HepG2 (cell line): ENCODE measurements at regions not wholly inside any gene's neighbourhood (a gene's known extent, or its start where the extent isn't known, plus 50 kb on each side); places are given as distances from the start of the nearest gene placed in this dataset.

Experiments
- ATAC-seq: fragments of 200-7000 bp; cut with Tn5 transposase; 3 replicates; pipeline ENCODE4 v1.9.1; 2020; ENCODE audit warnings: mild to moderate bottlenecking, moderate library complexity
- BruUV-seq: library from RNA; stranded (reverse); fragments of 400-500 nt; replicated peaks from 2 replicates; lab custom pipeline; 2021; lab: Mats Ljungman, UMichigan
- CTCF ChIA-PET: fragments of 300-600 bp; formaldehyde crosslinking; extraction: SDS; loops from one replicate; lab custom pipeline; 2021; ENCODE audit warnings: low total read pairs, inconsistent platforms, low intra/inter-chr PET ratio; lab: Yijun Ruan, JAX
- POLR2A ChIA-PET: fragments of 350-600 bp; sonication (Branson Sonifier 250); formaldehyde crosslinking; loops from one replicate; lab custom pipeline; 2020; ENCODE audit warnings: antibody characterized with exemption, inconsistent platforms; lab: Yijun Ruan, JAX
- DNase-seq: peaks from one replicate; pipeline ENCODE4 v3.0.0-alpha.2; 2015; ENCODE audit warnings: low spot score
- FAIRE-seq: peaks from 3 replicates; lab custom pipeline; 2011; peaks lifted over from hg19 to GRCh38; lab: Jason Lieb, UNC
- H2AFZ ChIP-seq: one replicate; pipeline ENCODE4 v1.6.1; 2011; ENCODE audit warnings: low read length, inconsistent platforms
- H3K27ac ChIP-seq: fragments of 300-600 bp; 3 replicates; pipeline ENCODE4 v1.8.0; 2011; ENCODE audit warnings: mixed run types, mild to moderate bottlenecking, mixed read lengths, low read length, inconsistent platforms; ENCODE audit not compliant: insufficient read depth; ENCODE audit errors: extremely low read length
- H3K27me3 ChIP-seq, 2 experiments: fragments of 200-600 bp in 1 of 2; 2 replicates in 1 of 2; 3 replicates in 1 of 2; pipeline versions ENCODE4 v1.6.0 to v1.8.0; 2011; ENCODE audit warnings: low read length in 2 of 2, mild to moderate bottlenecking in 2 of 2, moderate library complexity in 2 of 2, inconsistent platforms in 1 of 2; ENCODE audit not compliant: insufficient read depth in 2 of 2, control insufficient read depth in 1 of 2
- H3K36me3 ChIP-seq, 2 experiments: fragments of 200-600 bp in 1 of 2; replicated peaks in 1 of 2; 2 replicates in 1 of 2; 3 replicates in 1 of 2; pipeline versions ENCODE4 v1.5.1 to v1.8.0; 2011; ENCODE audit warnings: low read length in 2 of 2, inconsistent platforms in 1 of 2; ENCODE audit not compliant: insufficient read depth in 2 of 2, control insufficient read depth in 1 of 2
- H3K4me1 ChIP-seq: 2 replicates; pipeline ENCODE4 v1.5.1; 2012; ENCODE audit warnings: low read length, inconsistent platforms; ENCODE audit not compliant: insufficient read depth
- H3K4me2 ChIP-seq: 2 replicates; pipeline ENCODE4 v1.6.0; 2011; ENCODE audit warnings: low read depth, low read length, inconsistent platforms
- H3K4me3 ChIP-seq, 3 experiments: fragments of 200-600 bp in 1 of 3; sonication (generic), shearing (Covaris generic) in 1 of 3; replicated peaks in 1 of 3; 2 replicates each; pipeline ENCODE4 v1.5.1; 2011 to 2016; ENCODE audit warnings: low read length in 3 of 3, inconsistent platforms in 2 of 3, low read depth in 2 of 3, mild to moderate bottlenecking in 2 of 3, control low read depth in 1 of 3, mixed read lengths in 1 of 3; ENCODE audit not compliant: insufficient read depth in 1 of 3
- H3K79me2 ChIP-seq: one replicate; pipeline ENCODE4 v1.6.1; 2011; ENCODE audit warnings: low read length, inconsistent platforms; ENCODE audit not compliant: insufficient read depth
- H3K9ac ChIP-seq: 2 replicates; pipeline ENCODE4 v1.6.0; 2011; ENCODE audit warnings: mild to moderate bottlenecking, low read depth, low read length, inconsistent platforms; ENCODE audit not compliant: insufficient read depth
- H3K9me3 ChIP-seq: 2 replicates; pipeline ENCODE4 v1.5.1; 2012; ENCODE audit warnings: mild to moderate bottlenecking, low read length
- H4K20me1 ChIP-seq: 2 replicates; pipeline ENCODE4 v1.6.0; 2011; ENCODE audit warnings: inconsistent platforms, mild to moderate bottlenecking, low read length, moderate library complexity; ENCODE audit not compliant: insufficient read depth
- ARNT ChIP-seq: fragments of 450-650 bp; IDR thresholded peaks from 2 replicates; pipeline ENCODE4 v1.6.1; 2017
- ETV6 ChIP-seq: sonication (generic); formaldehyde crosslinking; conservative IDR thresholded peaks from 2 replicates; pipeline ENCODE4 v1.4.0; 2020; ENCODE audit warnings: missing genetic modification reagents
- HOMEZ ChIP-seq: IDR thresholded peaks from 2 replicates; pipeline ENCODE4 v1.6.1; 2016; ENCODE audit warnings: low read depth
- HOXA9 ChIP-seq: sonication (generic); formaldehyde crosslinking; IDR thresholded peaks from 2 replicates; pipeline ENCODE4 v1.8.1; 2022; ENCODE audit warnings: missing genetic modification reagents, mild to moderate bottlenecking, moderate library complexity, borderline replicate concordance
- LCORL ChIP-seq, 2 experiments: fragments of 450-650 bp in 1 of 2; sonication (generic) in 1 of 2; formaldehyde crosslinking in 1 of 2; IDR thresholded peaks; 2 replicates each; pipeline versions ENCODE4 v1.5.0 to v1.6.1; 2017 to 2020; ENCODE audit warnings: antibody characterized with exemption in 1 of 2, missing genetic modification reagents in 1 of 2
- MAFF ChIP-seq: IDR thresholded peaks from 2 replicates; pipeline ENCODE4 v1.6.1; 2011; ENCODE audit warnings: low read depth, low read length, improper control_type of control experiment
- MAFK ChIP-seq, 2 experiments: IDR thresholded peaks in 1 of 2; conservative IDR thresholded peaks in 1 of 2; 2 replicates each; pipeline ENCODE4 v1.6.1; 2011; ENCODE audit warnings: improper control_type of control experiment in 2 of 2, low read length in 2 of 2
- SPEN ChIP-seq: sonication (generic); formaldehyde crosslinking; IDR thresholded peaks from 2 replicates; pipeline ENCODE4 v1.5.1; 2020; ENCODE audit warnings: low read depth, mild to moderate bottlenecking, missing genetic modification reagents
- ZNF34 ChIP-seq: sonication (generic); formaldehyde crosslinking; IDR thresholded peaks from 2 replicates; pipeline ENCODE4 v1.4.0; 2020; ENCODE audit warnings: mild to moderate bottlenecking, missing genetic modification reagents, borderline replicate concordance
- ZNF44 ChIP-seq: sonication (generic); formaldehyde crosslinking; IDR thresholded peaks from 2 replicates; pipeline ENCODE4 v1.5.1; 2020; ENCODE audit warnings: mild to moderate bottlenecking, missing genetic modification reagents
- WGBS: methylation state at CpG from one replicate; pipeline ENCODE4 v1.1.6; 2017; ENCODE audit warnings: low lambda C conversion rate; 5-methylcytosine and 5-hydroxymethylcytosine counted together
- in situ Hi-C: cut with HindIII; loops from 2 replicates; pipeline ENCODE4 v1.10.0; 2017; ENCODE audit warnings: low pct_unique_long_range_greater_than_20kb; ENCODE audit not compliant: extremely low pct_ligation_motif_present
- intact Hi-C: fragments of 100-400 bp; cut with micrococcal nuclease; formaldehyde crosslinking; loops from one replicate; pipeline ENCODE4 v1.10.0; 2022; ENCODE audit not compliant: unreplicated experiment
- TF ChIP-seq, protein P1 (sequence below): sonication (generic); formaldehyde crosslinking; IDR thresholded peaks from 2 replicates; pipeline ENCODE4 v1.4.0; 2020; ENCODE audit warnings: missing genetic modification reagents, borderline replicate concordance
- TF ChIP-seq, protein P2 (sequence below): sonication (generic); formaldehyde crosslinking; IDR thresholded peaks from 2 replicates; pipeline ENCODE4 v1.8.0; 2022; ENCODE audit warnings: mild to moderate bottlenecking, missing genetic modification reagents; ENCODE audit not compliant: insufficient replicate concordance

DNA sequence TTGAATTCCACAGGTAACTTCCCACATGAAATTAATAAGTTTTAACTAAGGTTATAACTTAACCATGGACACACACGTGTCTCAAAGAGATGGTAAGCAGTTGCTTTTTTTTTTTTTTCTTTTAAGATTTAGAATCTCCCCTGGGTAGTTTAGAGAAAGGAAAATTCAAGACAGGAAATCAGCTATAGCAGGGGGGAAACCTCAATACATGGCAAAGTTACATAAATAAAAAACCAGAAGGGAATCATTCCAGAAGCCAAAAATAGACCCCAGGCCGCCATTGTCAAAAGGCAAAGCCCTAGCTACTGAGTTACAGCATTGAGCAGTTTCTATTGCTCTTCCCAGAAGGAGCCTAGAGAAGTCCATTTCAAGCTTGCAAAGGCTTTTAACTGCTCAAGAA, 91.5 kb upstream of the ZNF236 start:
- no peak overlapping the region for H3K9ac ChIP-seq
- POLR2A ChIA-PET, result no interaction called here
- intact Hi-C loops (no loop called here), in situ Hi-C loops (no loop called here)
- H3K4me1 ChIP-seq, result no peaks in the 10 kb centered on the region
- FAIRE-seq (no peak), ATAC-seq (no peak), DNase-seq (no peak)
- no peak overlapping the region for H3K4me2 ChIP-seq
- no peaks in the 10 kb centered on the region for H3K9me3 ChIP-seq
- no peaks in the 10 kb centered on the region for H3K79me2 ChIP-seq
- H3K4me3 ChIP-seq, result no peak overlapping the region
- H3K27me3 ChIP-seq, result peaks cover 1 to 20% of the 10 kb centered on the region in 2 experiments; a peak in 1 of 5 replicates
- CTCF ChIA-PET, result no interaction called here
- TF ChIP-seq ZNF34 (CRISPR knock-in tag), result no peak
- no peak for TF ChIP-seq LCORL (IDR thresholded peaks at IDR 0.05)
- no peak for TF ChIP-seq LCORL (CRISPR knock-in tag; IDR thresholded peaks at IDR 0.05)
- no peak for TF ChIP-seq ZNF44 (CRISPR knock-in tag)
- no peak for TF ChIP-seq ETV6 (CRISPR knock-in tag)
- no peak overlapping the region for H2AFZ ChIP-seq
- no peak overlapping the region for H3K27ac ChIP-seq
- no peaks in the 10 kb centered on the region for H4K20me1 ChIP-seq
- WGBS, result 3% methylated on average over 2 of the region's 2 CpGs
- BruUV-seq, result no TSS peak
- H3K36me3 ChIP-seq, result no peaks in the 10 kb centered on the region

DNA sequence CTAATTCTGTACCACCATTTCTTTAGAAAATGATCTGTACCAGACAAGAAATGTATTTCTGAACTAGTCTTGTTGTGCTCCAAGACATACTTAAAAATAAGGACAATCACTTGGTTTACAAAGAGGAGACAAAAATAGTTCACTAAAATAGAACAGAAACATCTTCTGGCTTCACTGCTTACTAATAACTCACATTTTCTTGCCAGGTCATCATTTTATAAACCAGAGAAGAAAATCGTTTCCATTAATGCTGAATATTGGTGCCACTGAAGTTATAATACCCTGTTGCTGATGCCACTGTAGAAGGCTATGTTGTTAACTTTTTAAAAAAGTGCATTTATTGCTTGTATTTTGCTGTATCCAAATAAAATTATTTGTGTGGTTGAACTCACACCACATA, 94.8 kb upstream of the ZNF236 start:
- WGBS, result 0% methylated on average over 1 of the region's 1 CpG
- in situ Hi-C loops, result no loop called here
- Histone ChIP-seq H3K9ac (no peak overlapping the region), H3K27me3 (peaks cover 1 to 13% of the 10 kb centered on the region in 2 experiments; a peak in 3 of 5 replicates), H3K4me1 (no peaks in the 10 kb centered on the region), H3K4me3 (no peak overlapping the region), H3K36me3 (no peaks in the 10 kb centered on the region), H2AFZ (no peak overlapping the region), H3K4me2 (no peak overlapping the region), H3K79me2 (no peaks in the 10 kb centered on the region), H3K27ac (no peak overlapping the region), H4K20me1 (no peaks in the 10 kb centered on the region), H3K9me3 (no peaks in the 10 kb centered on the region)
- POLR2A ChIA-PET, result no interaction called here
- ATAC-seq (no peak), FAIRE-seq (no peak), DNase-seq (no peak)
- intact Hi-C loops, result no loop called here
- CTCF ChIA-PET, result no interaction called here
- no TSS peak for BruUV-seq
- TF ChIP-seq HOMEZ (CRISPR knock-in tag), result no peak
- TF ChIP-seq MAFF, result peak; percentile 80
- no peak for TF ChIP-seq HOXA9 (CRISPR knock-in tag)
- TF ChIP-seq SPEN (CRISPR knock-in tag), result no peak
- peak; percentile 76 to 84 for TF ChIP-seq MAFK (conservative IDR thresholded peaks at IDR 0.05 in 1 of 2, IDR thresholded peaks at IDR 0.05 in 1 of 2; ENCODE audit: low read length in 2 of 2)
- TF ChIP-seq ARNT, result no peak
- TF ChIP-seq, protein P1, sequence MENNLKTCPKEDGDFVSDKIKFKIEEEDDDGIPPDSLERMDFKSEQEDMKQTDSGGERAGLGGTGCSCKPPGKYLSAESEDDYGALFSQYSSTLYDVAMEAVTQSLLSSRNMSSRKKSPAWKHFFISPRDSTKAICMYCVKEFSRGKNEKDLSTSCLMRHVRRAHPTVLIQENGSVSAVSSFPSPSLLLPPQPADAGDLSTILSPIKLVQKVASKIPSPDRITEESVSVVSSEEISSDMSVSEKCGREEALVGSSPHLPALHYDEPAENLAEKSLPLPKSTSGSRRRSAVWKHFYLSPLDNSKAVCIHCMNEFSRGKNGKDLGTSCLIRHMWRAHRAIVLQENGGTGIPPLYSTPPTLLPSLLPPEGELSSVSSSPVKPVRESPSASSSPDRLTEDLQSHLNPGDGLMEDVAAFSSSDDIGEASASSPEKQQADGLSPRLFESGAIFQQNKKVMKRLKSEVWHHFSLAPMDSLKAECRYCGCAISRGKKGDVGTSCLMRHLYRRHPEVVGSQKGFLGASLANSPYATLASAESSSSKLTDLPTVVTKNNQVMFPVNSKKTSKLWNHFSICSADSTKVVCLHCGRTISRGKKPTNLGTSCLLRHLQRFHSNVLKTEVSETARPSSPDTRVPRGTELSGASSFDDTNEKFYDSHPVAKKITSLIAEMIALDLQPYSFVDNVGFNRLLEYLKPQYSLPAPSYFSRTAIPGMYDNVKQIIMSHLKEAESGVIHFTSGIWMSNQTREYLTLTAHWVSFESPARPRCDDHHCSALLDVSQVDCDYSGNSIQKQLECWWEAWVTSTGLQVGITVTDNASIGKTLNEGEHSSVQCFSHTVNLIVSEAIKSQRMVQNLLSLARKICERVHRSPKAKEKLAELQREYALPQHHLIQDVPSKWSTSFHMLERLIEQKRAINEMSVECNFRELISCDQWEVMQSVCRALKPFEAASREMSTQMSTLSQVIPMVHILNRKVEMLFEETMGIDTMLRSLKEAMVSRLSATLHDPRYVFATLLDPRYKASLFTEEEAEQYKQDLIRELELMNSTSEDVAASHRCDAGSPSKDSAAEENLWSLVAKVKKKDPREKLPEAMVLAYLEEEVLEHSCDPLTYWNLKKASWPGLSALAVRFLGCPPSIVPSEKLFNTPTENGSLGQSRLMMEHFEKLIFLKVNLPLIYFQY (CRISPR knock-in tag), result no peak
- TF ChIP-seq, protein P2, sequence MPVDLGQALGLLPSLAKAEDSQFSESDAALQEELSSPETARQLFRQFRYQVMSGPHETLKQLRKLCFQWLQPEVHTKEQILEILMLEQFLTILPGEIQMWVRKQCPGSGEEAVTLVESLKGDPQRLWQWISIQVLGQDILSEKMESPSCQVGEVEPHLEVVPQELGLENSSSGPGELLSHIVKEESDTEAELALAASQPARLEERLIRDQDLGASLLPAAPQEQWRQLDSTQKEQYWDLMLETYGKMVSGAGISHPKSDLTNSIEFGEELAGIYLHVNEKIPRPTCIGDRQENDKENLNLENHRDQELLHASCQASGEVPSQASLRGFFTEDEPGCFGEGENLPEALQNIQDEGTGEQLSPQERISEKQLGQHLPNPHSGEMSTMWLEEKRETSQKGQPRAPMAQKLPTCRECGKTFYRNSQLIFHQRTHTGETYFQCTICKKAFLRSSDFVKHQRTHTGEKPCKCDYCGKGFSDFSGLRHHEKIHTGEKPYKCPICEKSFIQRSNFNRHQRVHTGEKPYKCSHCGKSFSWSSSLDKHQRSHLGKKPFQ, result no peak
